H9 (cell line): ENCODE measurements at regions not wholly inside any gene's neighbourhood (a gene's known extent, or its start where the extent isn't known, plus 50 kb on each side); places are given as distances from the start of the nearest gene placed in this dataset.
"Not testable (repeated sequence)": the region's sequence is repeated elsewhere in the genome, so short reads cannot be mapped to it uniquely, and the experiment has no call there.

Experiments used
- DNase-seq: peaks from one replicate; pipeline ENCODE4 v3.0.0-alpha.2; 2017
- H2AFZ ChIP-seq: one replicate; pipeline ENCODE4 v1.6.1; 2013; ENCODE audit warnings: mild to moderate bottlenecking, low read length, control low read depth, moderate library complexity
- H2AK5ac ChIP-seq: 2 replicates; pipeline ENCODE4 v1.6.1; 2013; ENCODE audit warnings: low read length, control low read depth, mixed read lengths; ENCODE audit not compliant: insufficient read length
- H2BK120ac ChIP-seq: one replicate; pipeline ENCODE4 v1.6.1; 2013; ENCODE audit warnings: low read depth, mild to moderate bottlenecking, low read length, control low read depth, inconsistent platforms; ENCODE audit not compliant: poor library complexity, severe bottlenecking
- H2BK12ac ChIP-seq: 2 replicates; pipeline ENCODE4 v1.6.1; 2013; ENCODE audit warnings: low read length, control low read depth, mixed read lengths, low read depth; ENCODE audit not compliant: insufficient read length
- H2BK15ac ChIP-seq: 2 replicates; pipeline ENCODE4 v1.6.1; 2013; ENCODE audit warnings: low read depth, low read length, control low read depth
- H2BK20ac ChIP-seq: one replicate; pipeline ENCODE4 v1.6.1; 2013; ENCODE audit warnings: low read depth, mild to moderate bottlenecking, low read length, control low read depth, inconsistent platforms; ENCODE audit not compliant: poor library complexity, severe bottlenecking
- H2BK5ac ChIP-seq: 2 replicates; pipeline ENCODE4 v1.6.1; 2013; ENCODE audit warnings: low read length, control low read depth, mixed read lengths; ENCODE audit not compliant: insufficient read length
- H3K14ac ChIP-seq: 2 replicates; pipeline ENCODE4 v1.6.1; 2013; ENCODE audit warnings: low read length, control low read depth; ENCODE audit not compliant: insufficient read depth
- H3K18ac ChIP-seq: 2 replicates; pipeline ENCODE4 v1.6.1; 2013; ENCODE audit warnings: low read depth, mild to moderate bottlenecking, mixed read lengths, low read length, control low read depth; ENCODE audit not compliant: insufficient read length
- H3K23ac ChIP-seq: 2 replicates; pipeline ENCODE4 v1.6.1; 2013; ENCODE audit warnings: low read length, control low read depth, mixed read lengths, low read depth; ENCODE audit not compliant: insufficient read length
- H3K23me2 ChIP-seq: 2 replicates; pipeline ENCODE4 v1.6.1; 2013; ENCODE audit warnings: low read depth, mild to moderate bottlenecking, mixed read lengths, low read length, control low read depth; ENCODE audit not compliant: insufficient read length, poor library complexity, severe bottlenecking
- H3K27ac ChIP-seq: 2 replicates; pipeline ENCODE4 v1.5.1; 2013; ENCODE audit warnings: low read length, control low read depth, mixed read lengths, low read depth; ENCODE audit not compliant: insufficient read length
- H3K27me3 ChIP-seq: 2 replicates; pipeline ENCODE4 v1.6.1; 2013; ENCODE audit warnings: low read length, control low read depth, inconsistent platforms; ENCODE audit not compliant: insufficient read depth
- H3K4ac ChIP-seq: 2 replicates; pipeline ENCODE4 v1.6.1; 2013; ENCODE audit warnings: low read depth, mild to moderate bottlenecking, control low read depth, inconsistent platforms, low read length, moderate library complexity
- H3K4me1 ChIP-seq: 2 replicates; pipeline ENCODE4 v1.6.1; 2013; ENCODE audit warnings: low read length, control low read depth, inconsistent platforms; ENCODE audit not compliant: insufficient read depth
- H3K4me2 ChIP-seq: 2 replicates; pipeline ENCODE4 v1.6.1; 2013; ENCODE audit warnings: low read length, control low read depth, mixed read lengths; ENCODE audit not compliant: insufficient read length, insufficient read depth
- H3K56ac ChIP-seq: 2 replicates; pipeline ENCODE4 v1.6.1; 2013; ENCODE audit warnings: low read depth, mild to moderate bottlenecking, mixed read lengths, low read length, control low read depth; ENCODE audit not compliant: insufficient read length
- H3K79me1 ChIP-seq: 2 replicates; pipeline ENCODE4 v1.6.1; 2013; ENCODE audit warnings: low read depth, mild to moderate bottlenecking, moderate library complexity, low read length, control low read depth, inconsistent platforms; ENCODE audit not compliant: insufficient read depth, poor library complexity, severe bottlenecking
- H3K79me2 ChIP-seq: 2 replicates; pipeline ENCODE4 v1.6.1; 2013; ENCODE audit warnings: low read length, control low read depth, inconsistent platforms; ENCODE audit not compliant: insufficient read depth
- H3K9ac ChIP-seq: 2 replicates; pipeline ENCODE4 v1.6.1; 2013; ENCODE audit warnings: low read length, control low read depth, mixed read lengths; ENCODE audit not compliant: insufficient read length; ENCODE audit errors: extremely low read depth
- H3K9me3 ChIP-seq: one replicate; pipeline ENCODE4 v1.6.1; 2013; ENCODE audit warnings: low read depth, low read length, inconsistent platforms; ENCODE audit not compliant: control insufficient read depth
- H3T11ph ChIP-seq: one replicate; pipeline ENCODE4 v1.6.1; 2013; ENCODE audit warnings: mild to moderate bottlenecking, low read length, control low read depth, inconsistent platforms
- H4K20me1 ChIP-seq: one replicate; pipeline ENCODE4 v1.6.1; 2013; ENCODE audit not compliant: control insufficient read depth, insufficient read length, insufficient read depth
- H4K5ac ChIP-seq: 2 replicates; pipeline ENCODE4 v1.6.1; 2013; ENCODE audit warnings: low read depth, mild to moderate bottlenecking, mixed read lengths, low read length, control low read depth; ENCODE audit not compliant: insufficient read length
- H4K8ac ChIP-seq: replicated peaks from 2 replicates; pipeline ENCODE4 v1.6.1; 2013; ENCODE audit warnings: low read length, control low read depth, mixed read lengths, low read depth; ENCODE audit not compliant: insufficient read length
- H4K91ac ChIP-seq: 2 replicates; pipeline ENCODE4 v1.6.1; 2013; ENCODE audit warnings: low read depth, mild to moderate bottlenecking, moderate library complexity, mixed read lengths, low read length, control low read depth; ENCODE audit not compliant: insufficient read length
- H3K27ac Mint-ChIP-seq, 3 experiments: 2 replicates in 2 of 3; 3 replicates in 1 of 3; pipeline ENCODE4 v1.8.0; 2020 to 2021; ENCODE audit warnings: mixed read lengths in 3 of 3, mild to moderate bottlenecking in 1 of 3, moderate library complexity in 1 of 3
- H3K27me3 Mint-ChIP-seq: 2 replicates; pipeline ENCODE4 v1.8.0; 2021; ENCODE audit warnings: low read depth, mild to moderate bottlenecking, moderate library complexity, mixed read lengths
- H3K36me3 Mint-ChIP-seq, 3 experiments: 2 replicates in 2 of 3; 3 replicates in 1 of 3; pipeline ENCODE4 v1.8.0; 2020 to 2021; ENCODE audit warnings: low read depth in 3 of 3, mixed read lengths in 3 of 3; ENCODE audit not compliant: insufficient read depth in 1 of 3
- H3K4me1 Mint-ChIP-seq, 2 experiments: 2 replicates each; pipeline ENCODE4 v1.8.0; 2020; ENCODE audit warnings: mixed read lengths in 2 of 2
- H3K4me3 Mint-ChIP-seq, 2 experiments: 2 replicates in 1 of 2; 3 replicates in 1 of 2; pipeline ENCODE4 v1.8.0; 2020 to 2021; ENCODE audit warnings: mild to moderate bottlenecking in 2 of 2, mixed read lengths in 2 of 2, moderate library complexity in 1 of 2
- H3K9me3 Mint-ChIP-seq, 2 experiments: 2 replicates in 1 of 2; 3 replicates in 1 of 2; pipeline ENCODE4 v1.8.0; 2020; ENCODE audit warnings: mild to moderate bottlenecking in 2 of 2, mixed read lengths in 2 of 2, moderate library complexity in 1 of 2
- WGBS: extraction: QIAGEN DNeasy Blood & Tissue Kit; methylation state at CpG from one replicate; pipeline ENCODE4 v1.1.7; 2013; ENCODE audit warnings: missing lambda C conversion rate, low lambda C conversion rate, mixed read lengths; ENCODE audit not compliant: insufficient read length; ENCODE audit errors: extremely low coverage; 5-methylcytosine and 5-hydroxymethylcytosine counted together

DNA sequence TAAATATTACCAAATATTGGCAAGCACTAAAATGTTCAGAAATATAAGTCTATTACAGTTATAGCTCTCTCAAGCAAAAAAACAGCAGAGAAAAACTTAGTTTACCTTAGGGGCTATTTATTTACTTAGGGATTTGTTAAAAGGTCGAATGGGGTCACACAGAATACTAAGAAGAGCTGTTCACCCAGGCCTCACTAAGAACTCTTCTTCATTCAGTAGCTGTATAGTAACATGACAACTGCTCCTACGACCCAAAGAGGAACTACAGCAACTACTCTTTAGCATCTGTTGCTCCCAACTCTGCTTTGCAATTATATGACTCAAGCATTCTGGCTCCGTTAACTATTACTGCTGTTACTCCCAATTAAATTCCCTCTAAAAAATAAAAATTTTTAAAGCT is 150.8 kb upstream of the C1QTNF3 start:
- H3K56ac ChIP-seq, H3K14ac ChIP-seq, H2BK12ac ChIP-seq, H3K9ac ChIP-seq, H4K20me1 ChIP-seq, H3K4me2 ChIP-seq, H2BK20ac ChIP-seq, H3K18ac ChIP-seq, H4K91ac ChIP-seq, H2AFZ ChIP-seq, H3K27me3 ChIP-seq, H3K27ac ChIP-seq, H3K23me2 ChIP-seq, H2BK120ac ChIP-seq, H3K4ac ChIP-seq, H2BK15ac ChIP-seq, H2BK5ac ChIP-seq, DNase-seq, H3K9me3 ChIP-seq, H3K4me3 Mint-ChIP-seq, H2AK5ac ChIP-seq, H3K4me1 ChIP-seq, H3K23ac ChIP-seq, H4K8ac ChIP-seq, H3K79me1 ChIP-seq, H3K79me2 ChIP-seq, H4K5ac ChIP-seq, H3T11ph ChIP-seq, H3K27me3 Mint-ChIP-seq: not testable (repeated sequence)
- H3K4me1 Mint-ChIP-seq, result peaks cover 35 to 39% of the 10 kb centered on the region in 2 experiments
- H3K27ac Mint-ChIP-seq, result 0 out of 7 replicates have a peak overlapping the region, but pooled peaks of 1 of the 3 experiments have one; percentile 80
- H3K9me3 Mint-ChIP-seq, result peaks cover 7 to 27% of the 10 kb centered on the region in 2 experiments
- WGBS, result no CpG with 5 or more reads among the region's 3 CpGs
- peaks cover 40 to 44% (median 41%) of the 10 kb centered on the region in 3 experiments for H3K36me3 Mint-ChIP-seq

DNA sequence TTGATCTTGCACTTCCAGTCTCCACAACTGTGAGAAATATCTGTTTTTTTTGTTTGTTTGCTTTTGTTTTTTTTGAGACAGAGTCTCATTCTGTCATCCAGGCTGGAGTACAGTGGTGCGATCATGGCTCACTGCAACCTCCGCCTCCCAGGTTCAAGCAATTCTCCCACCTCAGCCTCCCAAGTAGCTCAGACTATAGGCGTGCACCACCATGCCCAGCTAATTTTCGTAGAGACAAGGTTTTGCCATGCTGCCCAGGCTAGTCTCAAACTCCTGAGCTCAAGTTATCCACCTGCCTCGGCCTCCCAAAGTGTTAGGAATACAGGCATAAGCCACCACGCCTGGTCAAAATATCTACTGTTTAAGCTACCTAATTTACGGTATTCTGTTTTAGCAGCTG is 153.1 kb upstream of the C1QTNF3 start:
- not testable (repeated sequence) for H3K4me3 Mint-ChIP-seq, H3K27ac Mint-ChIP-seq, H3K27me3 Mint-ChIP-seq, H2AK5ac ChIP-seq, H3K23me2 ChIP-seq, H3K14ac ChIP-seq, H4K91ac ChIP-seq, H4K20me1 ChIP-seq, H3K4me1 ChIP-seq, H3K4ac ChIP-seq, H2BK12ac ChIP-seq, DNase-seq, H3K23ac ChIP-seq, H3T11ph ChIP-seq, H3K79me1 ChIP-seq, H3K27ac ChIP-seq, H2BK20ac ChIP-seq, H2AFZ ChIP-seq, H3K18ac ChIP-seq, H4K5ac ChIP-seq, H4K8ac ChIP-seq, H2BK15ac ChIP-seq, H3K27me3 ChIP-seq, H3K9ac ChIP-seq, H2BK5ac ChIP-seq, H2BK120ac ChIP-seq, H3K79me2 ChIP-seq, H3K4me2 ChIP-seq, H3K9me3 ChIP-seq, H3K56ac ChIP-seq
- H3K4me1 Mint-ChIP-seq, result peaks cover 28 to 32% of the 10 kb centered on the region in 2 experiments
- peaks cover 22 to 26% (median 22%) of the 10 kb centered on the region in 3 experiments for H3K36me3 Mint-ChIP-seq
- WGBS, result no CpG with 5 or more reads among the region's 7 CpGs
- H3K9me3 Mint-ChIP-seq, result peaks cover 0 to 14% of the 10 kb centered on the region in 2 experiments; a peak in 3 of 5 replicates
